ENCODE measurements at regions not wholly inside any gene's neighbourhood (a gene's known extent, or its start where the extent isn't known, plus 50 kb on each side); places are given as distances from the start of the nearest gene placed in this dataset.

DNA sequence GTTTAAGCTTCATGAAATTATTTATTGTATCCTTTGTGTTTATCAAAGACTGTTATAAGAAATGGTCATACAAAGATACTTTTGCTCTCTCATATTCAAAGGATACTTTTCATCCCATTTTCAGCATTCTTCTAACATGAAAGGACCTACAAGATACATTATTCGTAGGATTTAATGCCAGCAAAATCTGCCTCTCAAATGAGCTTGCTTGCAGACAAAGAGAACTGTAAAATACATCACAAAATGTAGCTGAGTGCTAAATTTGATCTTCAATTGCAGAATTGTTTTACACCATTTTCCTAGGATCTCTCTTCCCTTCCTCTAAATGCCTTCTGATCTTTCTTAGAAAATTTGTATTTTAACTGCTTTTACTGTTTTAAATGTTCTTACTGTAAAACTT is 333.0 kb upstream of the NAV3 start:
- intact Hi-C loops (cut with micrococcal nuclease): no loop called here
- Histone ChIP-seq H3K9me1 (replicated peaks; ENCODE audit: control insufficient read depth, extremely low read depth, insufficient read depth, low read length) (no peaks in the 10 kb centered on the region), H3K4me3 (replicated peaks in 1 of 3; ENCODE audit: insufficient read depth in 1 of 3, low read depth in 1 of 3, low read length in 3 of 3) (no peak overlapping the region), H3K27me3 (ENCODE audit: control insufficient read depth in 2 of 2, insufficient read depth in 2 of 2, low read length in 2 of 2) (no peaks in the 10 kb centered on the region), H3K4me1 (ENCODE audit: control insufficient read depth, extremely low read depth, insufficient read depth, low read length) (no peaks in the 10 kb centered on the region), H3K9me3 (replicated peaks; ENCODE audit: control insufficient read depth, insufficient read depth, low read length) (no peaks in the 10 kb centered on the region), H3K27ac (ENCODE audit: insufficient read depth, low read depth, low read length) (no peak overlapping the region), H4K20me1 (replicated peaks; ENCODE audit: control insufficient read depth, extremely low read depth, insufficient read depth, low read length) (no peaks in the 10 kb centered on the region), H3K4me2 (ENCODE audit: insufficient read depth, low read length) (no peak overlapping the region), H3K36me3 (ENCODE audit: control insufficient read depth in 2 of 2, extremely low read depth in 1 of 2, insufficient read depth in 2 of 2, low read length in 2 of 2) (no peaks in the 10 kb centered on the region), H2AFZ (ENCODE audit: low read depth, low read length) (no peak overlapping the region), H3K79me2 (ENCODE audit: control insufficient read depth, insufficient read depth, low read length) (no peaks in the 10 kb centered on the region), H3K9ac (replicated peaks; ENCODE audit: extremely low read depth, insufficient read depth, low read length) (no peak overlapping the region)
- no peak for TF ChIP-seq MYC (IDR thresholded peaks at IDR 0.05; ENCODE audit: low read depth, low read length)
- no peak for TF ChIP-seq EZH2 (IDR thresholded peaks at IDR 0.05; ENCODE audit: borderline replicate concordance, low read depth, low read length, severe bottlenecking)
- TF ChIP-seq, protein P1, sequence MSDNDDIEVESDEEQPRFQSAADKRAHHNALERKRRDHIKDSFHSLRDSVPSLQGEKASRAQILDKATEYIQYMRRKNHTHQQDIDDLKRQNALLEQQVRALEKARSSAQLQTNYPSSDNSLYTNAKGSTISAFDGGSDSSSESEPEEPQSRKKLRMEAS (IDR thresholded peaks at IDR 0.05; ENCODE audit: insufficient read depth, insufficient read length): no peak
- no TSS peak for BruUV-seq (replicated peaks)
- POLR2A ChIA-PET: no interaction called here
- DNase-seq (ENCODE audit: low read depth, low spot score) (no peak), FAIRE-seq (no peak)
- dilution Hi-C loops (cut with MboI; ENCODE audit: extremely low pct_ligation_motif_present, low sequenced_read_pairs): no loop called here
- CTCF ChIA-PET: no interaction called here

DNA sequence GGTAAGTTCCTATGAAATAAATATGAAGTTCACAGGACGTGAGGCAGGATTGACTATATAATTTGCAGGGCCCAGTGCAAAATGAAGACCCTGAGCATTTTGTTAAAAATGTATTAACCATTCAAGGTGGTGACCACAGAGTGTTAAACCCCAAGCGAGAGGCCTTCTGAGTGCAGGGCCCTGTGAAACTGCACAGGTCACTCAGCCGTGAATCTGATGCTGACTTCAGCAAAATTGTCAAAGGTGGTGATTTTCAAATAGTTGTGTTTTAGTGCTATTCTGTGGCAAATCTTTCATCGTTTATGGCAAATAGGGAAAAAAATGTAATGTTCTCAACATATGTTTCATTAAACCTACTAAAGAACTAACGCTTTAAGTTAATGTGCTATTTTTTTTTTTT is 334.0 kb upstream of the NAV3 start:
- Histone ChIP-seq H3K9me1 (replicated peaks; ENCODE audit: control insufficient read depth, extremely low read depth, insufficient read depth, low read length) (no peaks in the 10 kb centered on the region), H3K4me1 (ENCODE audit: control insufficient read depth, extremely low read depth, insufficient read depth, low read length) (no peaks in the 10 kb centered on the region), H2AFZ (ENCODE audit: low read depth, low read length) (no peak overlapping the region), H3K4me3 (replicated peaks in 1 of 3; ENCODE audit: insufficient read depth in 1 of 3, low read depth in 1 of 3, low read length in 3 of 3) (no peak overlapping the region), H3K4me2 (ENCODE audit: insufficient read depth, low read length) (no peak overlapping the region), H3K27me3 (ENCODE audit: control insufficient read depth in 2 of 2, insufficient read depth in 2 of 2, low read length in 2 of 2) (no peaks in the 10 kb centered on the region), H4K20me1 (replicated peaks; ENCODE audit: control insufficient read depth, extremely low read depth, insufficient read depth, low read length) (no peaks in the 10 kb centered on the region), H3K79me2 (ENCODE audit: control insufficient read depth, insufficient read depth, low read length) (no peaks in the 10 kb centered on the region), H3K36me3 (ENCODE audit: control insufficient read depth in 2 of 2, extremely low read depth in 1 of 2, insufficient read depth in 2 of 2, low read length in 2 of 2) (no peaks in the 10 kb centered on the region), H3K9ac (replicated peaks; ENCODE audit: extremely low read depth, insufficient read depth, low read length) (no peak overlapping the region), H3K27ac (ENCODE audit: insufficient read depth, low read depth, low read length) (no peak overlapping the region), H3K9me3 (replicated peaks; ENCODE audit: control insufficient read depth, insufficient read depth, low read length) (no peaks in the 10 kb centered on the region)
- dilution Hi-C loops (cut with MboI; ENCODE audit: extremely low pct_ligation_motif_present, low sequenced_read_pairs) (no loop called here), intact Hi-C loops (cut with micrococcal nuclease) (no loop called here)
- ChIA-PET POLR2A (no interaction called here), CTCF (no interaction called here)
- no TSS peak for BruUV-seq (replicated peaks)
- no peak for FAIRE-seq
- no peak for DNase-seq (ENCODE audit: low read depth, low spot score)
- TF ChIP-seq GATA2 (IDR thresholded peaks at IDR 0.05; ENCODE audit: insufficient read depth, insufficient read length, low read depth, low read length) (no peak), POLR2A (IDR thresholded peaks at IDR 0.05; ENCODE audit: low read depth, low read length) (no peak), MYC (IDR thresholded peaks at IDR 0.05; ENCODE audit: low read depth, low read length) (no peak), JUN (IDR thresholded peaks at IDR 0.05; ENCODE audit: borderline replicate concordance, insufficient read depth, insufficient read length, low read depth) (no peak), EZH2 (IDR thresholded peaks at IDR 0.05; ENCODE audit: borderline replicate concordance, low read depth, low read length, severe bottlenecking) (no peak), FOS (IDR thresholded peaks at IDR 0.05; ENCODE audit: borderline replicate concordance, insufficient read depth, low read length) (no peak), POLR2AphosphoS5 (IDR thresholded peaks at IDR 0.05; ENCODE audit: insufficient read depth, low read depth, low read length) (no peak)
- TF ChIP-seq, protein P1 (IDR thresholded peaks at IDR 0.05; ENCODE audit: insufficient read depth, insufficient read length): no peak
- TF ChIP-seq, protein P2, sequence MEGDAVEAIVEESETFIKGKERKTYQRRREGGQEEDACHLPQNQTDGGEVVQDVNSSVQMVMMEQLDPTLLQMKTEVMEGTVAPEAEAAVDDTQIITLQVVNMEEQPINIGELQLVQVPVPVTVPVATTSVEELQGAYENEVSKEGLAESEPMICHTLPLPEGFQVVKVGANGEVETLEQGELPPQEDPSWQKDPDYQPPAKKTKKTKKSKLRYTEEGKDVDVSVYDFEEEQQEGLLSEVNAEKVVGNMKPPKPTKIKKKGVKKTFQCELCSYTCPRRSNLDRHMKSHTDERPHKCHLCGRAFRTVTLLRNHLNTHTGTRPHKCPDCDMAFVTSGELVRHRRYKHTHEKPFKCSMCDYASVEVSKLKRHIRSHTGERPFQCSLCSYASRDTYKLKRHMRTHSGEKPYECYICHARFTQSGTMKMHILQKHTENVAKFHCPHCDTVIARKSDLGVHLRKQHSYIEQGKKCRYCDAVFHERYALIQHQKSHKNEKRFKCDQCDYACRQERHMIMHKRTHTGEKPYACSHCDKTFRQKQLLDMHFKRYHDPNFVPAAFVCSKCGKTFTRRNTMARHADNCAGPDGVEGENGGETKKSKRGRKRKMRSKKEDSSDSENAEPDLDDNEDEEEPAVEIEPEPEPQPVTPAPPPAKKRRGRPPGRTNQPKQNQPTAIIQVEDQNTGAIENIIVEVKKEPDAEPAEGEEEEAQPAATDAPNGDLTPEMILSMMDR (IDR thresholded peaks at IDR 0.05; ENCODE audit: extremely low read depth in 1 of 2, insufficient read depth in 1 of 2, low read depth in 1 of 2, low read length in 2 of 2): no peak

All from endothelial cell of umbilical vein (primary cell).